HEK293T (cell line): ENCODE measurements at regions not wholly inside any gene's neighbourhood (a gene's known extent, or its start where the extent isn't known, plus 50 kb on each side); places are given as distances from the start of the nearest gene placed in this dataset.

Experiments used
- CTCF ChIA-PET: fragments of 350-600 bp; formaldehyde crosslinking; extraction: SDS; loops from one replicate; lab custom pipeline; 2021; ENCODE audit warnings: antibody characterized with exemption, inconsistent platforms; lab: Yijun Ruan, JAX
- POLR2A ChIA-PET: fragments of 350-600 bp; formaldehyde crosslinking; extraction: SDS; loops from one replicate; lab custom pipeline; 2020; ENCODE audit warnings: antibody characterized with exemption, inconsistent platforms; lab: Yijun Ruan, JAX
- DNase-seq: peaks from one replicate; pipeline ENCODE4 v3.0.0; 2012; ENCODE audit warnings: mixed read lengths; ENCODE audit errors: extremely low spot score
- ARNT ChIP-seq: fragments of 450-650 bp; IDR thresholded peaks from 2 replicates; pipeline ENCODE4 v1.6.1; 2017; ENCODE audit warnings: mild to moderate bottlenecking
- BHLHE40 ChIP-seq: fragments of 450-650 bp; IDR thresholded peaks from 2 replicates; pipeline ENCODE4 v1.6.1; 2016; ENCODE audit warnings: mild to moderate bottlenecking, moderate library complexity, borderline replicate concordance
- CTBP1 ChIP-seq: fragments of 450-650 bp; IDR thresholded peaks from 2 replicates; pipeline ENCODE4 v1.6.1; 2016; ENCODE audit warnings: borderline replicate concordance
- ELF4 ChIP-seq: fragments of 450-650 bp; IDR thresholded peaks from 2 replicates; pipeline ENCODE4 v1.6.1; 2017; ENCODE audit warnings: antibody characterized with exemption
- FOXA1 ChIP-seq: fragments of 450-650 bp; IDR thresholded peaks from 2 replicates; pipeline ENCODE4 v1.6.1; 2016; ENCODE audit warnings: mild to moderate bottlenecking
- FOXK2 ChIP-seq: fragments of 450-650 bp; IDR thresholded peaks from 2 replicates; pipeline ENCODE4 v1.6.1; 2016; ENCODE audit warnings: mild to moderate bottlenecking
- FOXM1 ChIP-seq: fragments of 450-650 bp; IDR thresholded peaks from 2 replicates; pipeline ENCODE4 v1.6.1; 2017; ENCODE audit warnings: mild to moderate bottlenecking, borderline replicate concordance
- HDGF ChIP-seq: fragments of 450-650 bp; IDR thresholded peaks from 2 replicates; pipeline ENCODE4 v1.6.1; 2017; ENCODE audit warnings: antibody characterized with exemption, borderline replicate concordance
- L3MBTL2 ChIP-seq: fragments of 450-650 bp; conservative IDR thresholded peaks from 2 replicates; pipeline ENCODE4 v1.6.1; 2016; ENCODE audit warnings: mild to moderate bottlenecking
- LEF1 ChIP-seq: fragments of 450-650 bp; IDR thresholded peaks from 2 replicates; pipeline ENCODE4 v1.6.1; 2017; ENCODE audit warnings: mild to moderate bottlenecking, borderline replicate concordance
- NFRKB ChIP-seq: fragments of 450-650 bp; IDR thresholded peaks from 2 replicates; pipeline ENCODE4 v1.6.1; 2016; ENCODE audit warnings: mild to moderate bottlenecking, moderate library complexity
- PKNOX1 ChIP-seq: fragments of 450-650 bp; IDR thresholded peaks from 2 replicates; pipeline ENCODE4 v1.6.1; 2016
- SP1 ChIP-seq: fragments of 450-650 bp; IDR thresholded peaks from 2 replicates; pipeline ENCODE4 v1.6.1; 2017
- SUZ12 ChIP-seq: fragments of 450-650 bp; IDR thresholded peaks from 2 replicates; pipeline ENCODE4 v1.6.1; 2016; ENCODE audit warnings: mild to moderate bottlenecking
- TARDBP ChIP-seq: fragments of 450-650 bp; IDR thresholded peaks from 2 replicates; pipeline ENCODE4 v1.6.1; 2016
- ZNF384 ChIP-seq: fragments of 450-650 bp; IDR thresholded peaks from 2 replicates; pipeline ENCODE4 v1.6.1; 2016

DNA sequence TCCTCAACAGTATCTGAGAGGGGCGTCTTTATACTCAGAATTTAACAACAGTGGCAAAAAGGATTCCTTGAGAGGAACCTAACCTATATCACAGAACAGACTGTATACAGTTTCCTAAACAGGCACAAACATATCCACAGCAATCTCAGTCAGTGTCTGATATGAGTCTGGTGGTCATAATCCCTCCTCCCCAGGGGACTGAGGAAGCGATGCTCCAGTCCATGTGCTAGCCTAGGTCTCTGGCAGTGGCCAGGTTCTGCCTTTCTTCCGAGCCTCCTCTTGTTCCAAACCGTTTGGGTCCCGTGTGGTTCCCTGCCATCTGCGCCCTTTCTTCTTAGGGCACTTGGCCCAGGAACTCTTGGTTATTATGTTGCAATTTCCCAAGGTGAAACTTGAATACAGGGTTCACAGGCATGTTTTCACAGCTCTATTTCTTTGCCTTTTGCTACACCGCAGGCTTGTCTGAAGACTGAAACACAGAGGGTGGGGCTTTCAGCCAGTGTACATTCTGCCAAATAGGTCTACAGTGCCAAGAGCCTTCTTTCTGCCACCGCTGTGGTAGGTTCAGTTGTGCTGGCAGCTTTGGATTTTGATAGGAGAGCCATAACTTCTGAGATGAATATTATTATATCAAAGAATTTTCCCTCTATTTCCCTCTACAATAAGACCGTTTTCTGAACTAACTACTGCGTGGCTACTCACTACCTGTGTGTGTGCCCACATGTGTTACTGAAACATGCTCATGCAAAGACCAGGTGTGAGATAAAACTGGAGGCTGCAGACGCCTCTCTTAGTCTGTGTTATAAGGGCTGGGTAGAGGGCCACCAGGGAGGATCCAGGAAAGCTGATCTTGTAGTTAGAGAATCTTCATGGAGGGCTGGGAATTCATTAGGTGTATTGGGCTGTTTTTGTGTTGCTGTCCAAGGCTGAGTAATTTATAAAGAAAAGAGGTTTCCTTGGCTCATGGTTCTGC lies 75.0 kb upstream of the HAAO start:
- CTCF ChIA-PET: no interaction called here
- no peak for DNase-seq
- POLR2A ChIA-PET: no interaction called here

DNA sequence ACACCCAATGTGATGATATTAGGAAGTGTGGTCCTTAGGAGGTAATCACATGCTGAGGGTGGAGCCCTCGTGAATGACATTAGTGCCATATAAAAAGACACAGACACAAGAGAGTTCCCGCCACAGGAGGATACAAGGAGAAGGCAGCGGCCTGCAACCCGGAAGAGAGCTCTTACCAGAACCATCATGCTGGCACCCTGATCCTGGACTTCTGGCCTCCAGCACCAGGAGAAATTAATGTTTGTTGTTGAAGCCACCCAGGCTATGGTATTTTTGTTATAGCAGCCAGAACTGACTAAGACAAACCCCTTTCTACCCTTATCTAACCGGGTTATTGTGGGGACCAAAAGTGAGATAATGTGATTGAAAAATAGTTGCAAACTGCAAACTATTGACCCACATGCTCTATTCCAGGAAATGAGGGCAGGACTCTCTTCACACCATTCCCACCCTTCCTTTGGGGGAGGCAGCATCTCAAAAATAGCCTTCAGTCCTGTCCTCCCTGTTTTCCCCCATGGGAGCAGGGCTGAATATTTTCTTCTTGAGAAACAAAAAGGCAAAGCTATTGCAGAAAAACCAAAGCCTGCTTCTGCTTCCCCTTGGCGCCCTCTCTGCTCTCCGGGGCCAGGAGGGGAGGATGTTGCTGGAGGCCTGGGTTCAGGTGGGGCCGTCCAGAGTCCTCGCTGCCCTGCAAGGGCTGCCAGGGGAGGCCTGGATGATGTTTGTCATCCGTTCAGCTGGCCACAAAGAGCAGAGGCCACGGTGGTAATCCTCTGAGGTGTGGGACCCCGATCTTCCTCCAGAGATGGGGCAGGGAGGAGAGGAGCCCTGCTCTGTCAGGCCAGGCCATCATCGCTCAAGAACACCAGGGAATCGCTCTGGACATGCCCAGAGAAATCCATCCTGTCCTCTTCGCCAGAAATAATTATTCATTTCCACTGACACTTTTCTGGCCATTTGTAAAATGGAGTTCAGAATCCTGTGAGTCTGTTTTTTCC lies 73.8 kb upstream of the HAAO start:
- no peak for TF ChIP-seq SP1
- DNase-seq: no peak
- CTCF ChIA-PET: no interaction called here
- POLR2A ChIA-PET: no interaction called here

More for the DNA sequence above, 75.0 kb upstream of the HAAO start:
- TF ChIP-seq SP1: no peak
- TF ChIP-seq NFRKB: no peak
- no peak for TF ChIP-seq FOXA1
- no peak for TF ChIP-seq HDGF
- TF ChIP-seq L3MBTL2: no peak
- TF ChIP-seq TARDBP: no peak
- no peak for TF ChIP-seq FOXM1
- TF ChIP-seq ZNF384: no peak
- no peak for TF ChIP-seq SUZ12
- TF ChIP-seq BHLHE40: no peak
- no peak for TF ChIP-seq ELF4
- TF ChIP-seq LEF1: no peak
- no peak for TF ChIP-seq ARNT
- no peak for TF ChIP-seq FOXK2
- no peak for TF ChIP-seq CTBP1
- no peak for TF ChIP-seq PKNOX1

GRCh38 chr2:42864641-42865280 lies 72.4 kb upstream of the HAAO start:
- no peak for TF ChIP-seq TARDBP
- TF ChIP-seq SP1: no peak
- TF ChIP-seq HDGF: no peak
- no peak for TF ChIP-seq SUZ12
- TF ChIP-seq ARNT: no peak
- TF ChIP-seq FOXK2: no peak
- no peak for TF ChIP-seq FOXM1
- no peak for TF ChIP-seq ZNF384
- TF ChIP-seq PKNOX1: no peak
- no peak for TF ChIP-seq BHLHE40
- no peak for TF ChIP-seq L3MBTL2
- no peak for TF ChIP-seq ELF4
- TF ChIP-seq LEF1: no peak
- TF ChIP-seq NFRKB: no peak
- TF ChIP-seq FOXA1: no peak
- CTCF ChIA-PET: no interaction called here
- POLR2A ChIA-PET: no interaction called here
- no peak for DNase-seq

- ChIA-PET CTCF (no interaction called here), POLR2A (no interaction called here)
- TF ChIP-seq LEF1 (no peak), L3MBTL2 (no peak), SP1 (no peak)
- DNase-seq: no peak
Measured at GRCh38 chr2:42864222-42864621, 71.8 kb upstream of the HAAO start.

DNA sequence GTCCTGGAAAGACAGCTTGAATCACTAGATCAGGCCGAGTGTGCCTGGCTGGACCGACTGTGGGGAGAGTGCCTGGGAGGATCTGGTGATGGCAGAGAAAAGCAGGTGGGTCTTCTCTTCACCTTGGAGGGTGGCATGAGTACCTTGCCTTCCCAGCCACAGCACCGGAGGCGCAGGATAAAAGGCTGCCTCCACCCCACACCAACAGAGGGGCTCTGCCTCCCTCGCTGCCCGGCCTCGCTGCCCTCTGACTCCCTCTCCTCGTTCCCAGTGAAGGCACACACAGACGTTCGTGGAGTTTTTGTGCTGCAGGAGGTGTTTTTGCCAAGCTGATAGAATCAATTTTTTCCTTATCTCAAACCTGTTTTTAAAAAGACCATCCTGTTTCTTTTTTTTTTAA lies 71.4 kb upstream of the HAAO start:
- TF ChIP-seq TARDBP: no peak
- TF ChIP-seq L3MBTL2: no peak
- no peak for TF ChIP-seq PKNOX1
- no peak for TF ChIP-seq ELF4
- TF ChIP-seq LEF1: no peak
- no peak for TF ChIP-seq FOXM1
- TF ChIP-seq ZNF384: no peak
- no peak for TF ChIP-seq SUZ12
- TF ChIP-seq NFRKB: no peak
- no peak for TF ChIP-seq CTBP1
- TF ChIP-seq HDGF: no peak
- TF ChIP-seq SP1: no peak
- no peak for TF ChIP-seq FOXK2
- no peak for TF ChIP-seq FOXA1
- no peak for TF ChIP-seq ARNT
- no peak for TF ChIP-seq BHLHE40
- no peak for DNase-seq
- POLR2A ChIA-PET: no interaction called here
- CTCF ChIA-PET: no interaction called here
